Mesenchymal stem cell (in vitro differentiated cells and primary cell): ENCODE measurements at regions not wholly inside any gene's neighbourhood (a gene's known extent, or its start where the extent isn't known, plus 50 kb on each side); places are given as distances from the start of the nearest gene placed in this dataset.

Source experiments
- DNase-seq: peaks from one replicate; pipeline ENCODE4 v3.0.0-alpha.2; 2013
- H2AFZ ChIP-seq: one replicate; pipeline ENCODE4 v1.6.1; 2013; ENCODE audit warnings: low read depth, mild to moderate bottlenecking, control low read depth, inconsistent platforms, low read length, moderate library complexity
- H2AK5ac ChIP-seq: 2 replicates; pipeline ENCODE4 v1.6.1; 2013; ENCODE audit warnings: low read length, moderate library complexity, mild to moderate bottlenecking, inconsistent platforms; ENCODE audit not compliant: severe bottlenecking
- H2BK120ac ChIP-seq: one replicate; pipeline ENCODE4 v1.6.1; 2013; ENCODE audit warnings: low read depth, mild to moderate bottlenecking, inconsistent platforms, low read length, moderate library complexity
- H2BK12ac ChIP-seq, 2 experiments: one replicate each; pipeline ENCODE4 v1.6.1; 2013; ENCODE audit warnings: inconsistent platforms in 2 of 2, low read length in 2 of 2, mild to moderate bottlenecking in 2 of 2, moderate library complexity in 2 of 2, control low read depth in 1 of 2
- H2BK15ac ChIP-seq: one replicate; pipeline ENCODE4 v1.6.1; 2013; ENCODE audit warnings: mild to moderate bottlenecking, low read depth, inconsistent platforms; ENCODE audit not compliant: poor library complexity, severe bottlenecking
- H2BK5ac ChIP-seq: 2 replicates; pipeline ENCODE4 v1.6.1; 2013; ENCODE audit warnings: low read depth, mild to moderate bottlenecking, low read length, control low read depth, inconsistent platforms; ENCODE audit not compliant: poor library complexity, severe bottlenecking
- H3K14ac ChIP-seq, 2 experiments: one replicate each; pipeline ENCODE4 v1.6.1; 2013; ENCODE audit warnings: inconsistent platforms in 2 of 2, low read length in 2 of 2, control low read depth in 1 of 2, mild to moderate bottlenecking in 1 of 2, moderate library complexity in 1 of 2
- H3K18ac ChIP-seq, 2 experiments: one replicate each; pipeline ENCODE4 v1.6.1; 2013; ENCODE audit warnings: inconsistent platforms in 2 of 2, low read length in 2 of 2, control low read depth in 1 of 2, low read depth in 1 of 2, mild to moderate bottlenecking in 1 of 2
- H3K23ac ChIP-seq, 2 experiments: one replicate each; pipeline ENCODE4 v1.6.1; 2013; ENCODE audit warnings: inconsistent platforms in 2 of 2, low read length in 2 of 2, mild to moderate bottlenecking in 2 of 2, moderate library complexity in 2 of 2, control low read depth in 1 of 2
- H3K27ac ChIP-seq: 2 replicates; pipeline ENCODE4 v1.5.1; 2013; ENCODE audit warnings: mild to moderate bottlenecking, moderate library complexity, low read length, control low read depth, inconsistent platforms; ENCODE audit not compliant: poor library complexity, severe bottlenecking
- H3K27me3 ChIP-seq, 2 experiments: 2 replicates each; pipeline versions ENCODE4 v1.6.1 to v1.7.0; 2013; ENCODE audit warnings: low read length in 2 of 2, mild to moderate bottlenecking in 2 of 2, moderate library complexity in 2 of 2, control low read depth in 1 of 2, inconsistent platforms in 1 of 2; ENCODE audit not compliant: control insufficient read depth in 1 of 2, insufficient read depth in 1 of 2
- H3K36me3 ChIP-seq, 2 experiments: 2 replicates each; pipeline versions ENCODE4 v1.6.1 to v1.7.0; 2013; ENCODE audit warnings: low read length in 2 of 2, control low read depth in 1 of 2, inconsistent platforms in 1 of 2, low read depth in 1 of 2, mild to moderate bottlenecking in 1 of 2; ENCODE audit not compliant: insufficient read depth in 2 of 2, control insufficient read depth in 1 of 2
- H3K4ac ChIP-seq, 2 experiments: one replicate each; pipeline ENCODE4 v1.6.1; 2013; ENCODE audit warnings: inconsistent platforms in 2 of 2, low read length in 2 of 2, mild to moderate bottlenecking in 2 of 2, moderate library complexity in 2 of 2, control low read depth in 1 of 2, low read depth in 1 of 2
- H3K4me1 ChIP-seq: 2 replicates; pipeline ENCODE4 v1.6.1; 2013; ENCODE audit warnings: low read depth, low read length, control low read depth; ENCODE audit not compliant: control insufficient read depth, insufficient read depth
- H3K4me2 ChIP-seq: 2 replicates; pipeline ENCODE4 v1.6.1; 2013; ENCODE audit warnings: low read length, mild to moderate bottlenecking, inconsistent platforms; ENCODE audit not compliant: poor library complexity, severe bottlenecking
- H3K4me3 ChIP-seq, 2 experiments: 2 replicates each; pipeline versions ENCODE4 v1.5.1 to v1.7.0; 2013; ENCODE audit warnings: low read length in 2 of 2, mild to moderate bottlenecking in 2 of 2, control low read depth in 1 of 2, low read depth in 1 of 2; ENCODE audit not compliant: insufficient read depth in 1 of 2
- H3K79me1 ChIP-seq: replicated peaks from 2 replicates; pipeline ENCODE4 v1.6.1; 2013; ENCODE audit warnings: mild to moderate bottlenecking, control low read depth, low read length, inconsistent platforms; ENCODE audit not compliant: poor library complexity, severe bottlenecking
- H3K9ac ChIP-seq: 2 replicates; pipeline ENCODE4 v1.7.0; 2013; ENCODE audit warnings: mild to moderate bottlenecking, low read length, moderate library complexity
- H3K9me3 ChIP-seq: 2 replicates; pipeline ENCODE4 v1.7.0; 2013; ENCODE audit warnings: mild to moderate bottlenecking, low read length; ENCODE audit not compliant: control insufficient read depth
- H4K8ac ChIP-seq: one replicate; pipeline ENCODE4 v1.6.1; 2013; ENCODE audit warnings: inconsistent platforms, mild to moderate bottlenecking, low read length, moderate library complexity
- H4K91ac ChIP-seq: one replicate; pipeline ENCODE4 v1.6.1; 2013; ENCODE audit warnings: mild to moderate bottlenecking, low read length, inconsistent platforms
- WGBS: methylation state at CpG from one replicate; pipeline ENCODE4 v1.1.7; 2013; ENCODE audit warnings: mixed read lengths; 5-methylcytosine and 5-hydroxymethylcytosine counted together

DNA sequence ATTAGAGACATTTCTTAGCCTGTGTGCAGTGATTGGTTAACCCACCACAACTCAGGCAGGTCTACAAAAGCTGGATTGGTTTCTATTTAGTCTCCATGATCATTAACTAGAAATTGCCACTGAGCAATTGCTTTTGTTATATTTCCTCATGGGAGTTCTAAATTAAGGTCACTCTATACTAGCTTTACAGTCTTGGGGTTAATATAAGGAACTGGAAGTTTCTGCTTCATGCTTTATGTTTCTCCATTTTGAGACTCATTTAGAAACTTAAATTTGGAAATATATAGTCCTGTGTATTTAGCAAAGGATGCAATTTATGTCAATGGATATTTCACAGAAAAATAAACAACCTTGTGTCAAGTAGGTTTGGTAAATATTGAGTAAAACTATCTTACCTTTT is 137.5 kb downstream of the HLX start:
- Histone ChIP-seq H3K14ac (no peak overlapping the region), H3K27ac (no peak overlapping the region), H2BK15ac (no peak overlapping the region), H2BK120ac (no peak overlapping the region), H3K9me3 (no peaks in the 10 kb centered on the region), H3K4me3 (no peak overlapping the region), H3K4me2 (no peak overlapping the region), H4K8ac (no peak overlapping the region), H3K36me3 (no peaks in the 10 kb centered on the region), H3K4ac (no peak overlapping the region), H3K27me3 (no peaks in the 10 kb centered on the region), H3K9ac (no peak overlapping the region), H3K79me1 (no peaks in the 10 kb centered on the region), H2AK5ac (no peak overlapping the region), H3K23ac (no peak overlapping the region), H3K4me1 (no peaks in the 10 kb centered on the region), H2BK12ac (no peak overlapping the region), H2BK5ac (no peak overlapping the region), H3K18ac (no peak overlapping the region), H2AFZ (no peak overlapping the region), H4K91ac (no peak overlapping the region)
- DNase-seq: no peak

DNA sequence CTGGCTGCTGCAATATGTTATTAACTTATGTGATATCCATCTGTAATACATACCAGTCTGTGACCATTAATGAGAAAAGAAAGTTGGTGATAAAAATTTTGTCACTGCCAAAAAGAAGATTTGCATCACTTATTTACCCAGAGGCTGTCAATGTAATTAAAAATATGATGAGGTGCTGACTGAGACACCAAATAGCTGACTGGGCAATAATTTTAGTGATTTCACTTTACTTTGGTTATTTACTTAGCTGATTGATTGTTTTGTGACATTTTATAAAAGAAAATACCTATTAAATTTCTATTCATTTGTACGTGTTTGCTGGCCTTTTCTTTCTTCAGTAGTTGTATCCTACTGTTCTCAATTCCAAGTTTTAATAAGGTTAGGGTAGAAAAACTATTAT is 139.2 kb downstream of the HLX start:
- Histone ChIP-seq H3K14ac (no peak overlapping the region), H3K9ac (no peak overlapping the region), H3K36me3 (no peaks in the 10 kb centered on the region), H3K18ac (no peak overlapping the region), H4K91ac (no peak overlapping the region), H3K79me1 (no peaks in the 10 kb centered on the region), H3K4me1 (no peaks in the 10 kb centered on the region), H2AK5ac (no peak overlapping the region), H4K8ac (no peak overlapping the region), H2BK12ac (no peak overlapping the region), H2BK120ac (no peak overlapping the region), H2AFZ (no peak overlapping the region), H3K4me2 (no peak overlapping the region), H3K23ac (no peak overlapping the region), H3K27me3 (no peaks in the 10 kb centered on the region), H3K9me3 (no peaks in the 10 kb centered on the region), H2BK15ac (no peak overlapping the region), H2BK5ac (no peak overlapping the region), H3K4me3 (no peak overlapping the region), H3K27ac (no peak overlapping the region), H3K4ac (no peak overlapping the region)
- DNase-seq: no peak
- no CpG with 5 or more reads among the region's 1 CpG for WGBS

DNA sequence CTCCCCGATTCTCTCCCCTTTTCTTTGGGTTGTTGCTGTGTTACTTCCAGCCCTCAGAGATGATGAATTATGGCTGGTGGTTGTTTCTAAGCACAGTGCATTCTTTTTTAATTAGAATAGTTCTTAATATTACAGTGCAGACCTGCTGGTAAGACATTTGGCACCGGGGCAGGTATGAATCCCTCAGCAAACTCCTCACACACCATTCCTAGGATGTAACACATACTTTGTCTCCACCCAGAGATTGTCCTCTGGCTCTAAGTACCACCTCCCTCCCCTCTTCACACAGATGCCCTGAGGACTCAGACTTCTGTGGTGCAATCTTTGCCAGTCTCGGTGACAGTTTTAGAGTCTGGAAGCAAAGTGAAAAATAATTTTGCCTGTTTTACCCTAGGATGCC is 143.1 kb downstream of the HLX start:
- WGBS: 87% methylated on average over 1 of the region's 3 CpGs
- H2BK120ac ChIP-seq: no peak overlapping the region

DNA sequence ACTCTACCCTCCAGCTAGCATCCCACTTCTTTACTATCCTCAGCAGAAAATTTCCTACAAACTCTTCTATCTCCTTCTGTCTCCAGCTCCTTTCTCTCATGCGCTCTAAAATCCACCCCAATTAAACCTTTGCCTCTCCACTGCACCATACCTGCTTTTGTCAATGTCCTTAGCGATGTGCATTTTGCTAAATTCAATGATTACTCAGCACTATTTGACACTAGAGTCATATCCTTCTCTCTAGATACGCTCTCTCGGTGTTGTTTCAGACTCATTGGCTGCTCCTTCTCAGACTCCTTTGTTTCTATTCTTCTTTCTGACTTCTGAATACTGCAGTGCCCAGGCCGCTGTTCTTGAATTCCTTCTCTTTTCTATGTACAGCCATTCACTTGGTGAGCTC is 144.2 kb downstream of the HLX start:
- H3K14ac ChIP-seq: no peak overlapping the region

More for the DNA sequence above, 143.1 kb downstream of the HLX start:
- no peak overlapping the region for H3K4me2 ChIP-seq
- no peak overlapping the region for H2BK12ac ChIP-seq
- no peak overlapping the region for H2BK15ac ChIP-seq
- H3K9me3 ChIP-seq: no peaks in the 10 kb centered on the region
- H3K27ac ChIP-seq: no peak overlapping the region
- no peak overlapping the region for H4K91ac ChIP-seq
- H3K14ac ChIP-seq: no peak overlapping the region
- no peaks in the 10 kb centered on the region for H3K36me3 ChIP-seq
- H3K79me1 ChIP-seq: no peaks in the 10 kb centered on the region
- H3K9ac ChIP-seq: no peak overlapping the region
- no peak for DNase-seq
- peaks cover 2% of the 10 kb centered on the region for H3K4me1 ChIP-seq
- no peak overlapping the region for H3K4me3 ChIP-seq
- H3K27me3 ChIP-seq: no peaks in the 10 kb centered on the region
- H2BK5ac ChIP-seq: no peak overlapping the region
- H3K4ac ChIP-seq: no peak overlapping the region
- H2AK5ac ChIP-seq: no peak overlapping the region
- H3K18ac ChIP-seq: no peak overlapping the region
- no peak overlapping the region for H3K23ac ChIP-seq
- H2AFZ ChIP-seq: no peak overlapping the region
- no peak overlapping the region for H4K8ac ChIP-seq

More for the DNA sequence above, 144.2 kb downstream of the HLX start:
- H3K36me3 ChIP-seq: no peaks in the 10 kb centered on the region
- no peak overlapping the region for H3K4me3 ChIP-seq
- H3K4me1 ChIP-seq: peaks cover 2% of the 10 kb centered on the region
- no peak overlapping the region for H3K4me2 ChIP-seq
- no peak overlapping the region for H2AFZ ChIP-seq
- no peak overlapping the region for H2BK120ac ChIP-seq
- no peak overlapping the region for H2BK12ac ChIP-seq
- no peak overlapping the region for H2BK15ac ChIP-seq
- no peak overlapping the region for H2AK5ac ChIP-seq
- WGBS: 97% methylated on average over 5 of the region's 5 CpGs
- no peak overlapping the region for H3K18ac ChIP-seq
- DNase-seq: no peak
- H4K91ac ChIP-seq: no peak overlapping the region
- H3K23ac ChIP-seq: no peak overlapping the region
- H3K9me3 ChIP-seq: no peaks in the 10 kb centered on the region
- H3K79me1 ChIP-seq: no peaks in the 10 kb centered on the region
- H2BK5ac ChIP-seq: no peak overlapping the region
- H4K8ac ChIP-seq: no peak overlapping the region
- H3K4ac ChIP-seq: no peak overlapping the region
- H3K27me3 ChIP-seq: no peaks in the 10 kb centered on the region
- H3K27ac ChIP-seq: no peak overlapping the region
- H3K9ac ChIP-seq: no peak overlapping the region
